ENCODE measurements at regions not wholly inside any gene's neighbourhood (a gene's known extent, or its start where the extent isn't known, plus 50 kb on each side); places are given as distances from the start of the nearest gene placed in this dataset.

- no peak for DNase-seq (ENCODE audit: low read depth in 2 of 2)
- TF ChIP-seq CTCF (IDR thresholded peaks at IDR 0.05; ENCODE audit: low read depth, low read length) = no peak
- no peak overlapping the region for H3K4me3 ChIP-seq (replicated peaks in 1 of 2; ENCODE audit: low read depth in 2 of 2, low read length in 2 of 2)
Observed at GRCh38 chr17:5861246-5861645, 208.9 kb upstream of the WSCD1 start.

GRCh38 chr17:5861854-5862253 is 208.3 kb upstream of the WSCD1 start:
- H3K4me3 ChIP-seq (replicated peaks in 1 of 2; ENCODE audit: low read depth in 2 of 2, low read length in 2 of 2) = no peak overlapping the region
- DNase-seq (ENCODE audit: low read depth in 2 of 2) = no peak
- no peak for TF ChIP-seq CTCF (IDR thresholded peaks at IDR 0.05; ENCODE audit: low read depth, low read length)

GRCh38 chr17:5862395-5862794 is 207.8 kb upstream of the WSCD1 start:
- TF ChIP-seq CTCF (IDR thresholded peaks at IDR 0.05; ENCODE audit: low read depth, low read length) = no peak
- H3K4me3 ChIP-seq (replicated peaks in 1 of 2; ENCODE audit: low read depth in 2 of 2, low read length in 2 of 2) = no peak overlapping the region
- DNase-seq (ENCODE audit: low read depth in 2 of 2) = no peak

- no peak for DNase-seq (ENCODE audit: low read depth in 2 of 2)
- TF ChIP-seq CTCF (IDR thresholded peaks at IDR 0.05; ENCODE audit: low read depth, low read length) = no peak
- no peak overlapping the region for H3K4me3 ChIP-seq (replicated peaks in 1 of 2; ENCODE audit: low read depth in 2 of 2, low read length in 2 of 2)
Observed at GRCh38 chr17:5864741-5865657, 205.2 kb upstream of the WSCD1 start.

- no peak for TF ChIP-seq CTCF (IDR thresholded peaks at IDR 0.05; ENCODE audit: low read depth, low read length)
- DNase-seq (ENCODE audit: low read depth in 2 of 2) = no peak
- no peak overlapping the region for H3K4me3 ChIP-seq (replicated peaks in 1 of 2; ENCODE audit: low read depth in 2 of 2, low read length in 2 of 2)
Observed at GRCh38 chr17:5866978-5867377, 203.2 kb upstream of the WSCD1 start.

- no peak for DNase-seq (ENCODE audit: low read depth in 2 of 2)
- no peak overlapping the region for H3K4me3 ChIP-seq (replicated peaks in 1 of 2; ENCODE audit: low read depth in 2 of 2, low read length in 2 of 2)
- TF ChIP-seq CTCF (IDR thresholded peaks at IDR 0.05; ENCODE audit: low read depth, low read length) = no peak
Observed at GRCh38 chr17:5869041-5869745, 201.0 kb upstream of the WSCD1 start.
